Stimulated activated CD8-positive, alpha-beta memory T cell treated with anti-CD3 and anti-CD28 coated beads, Interleukin-4, amount 100 ng/mL, for 48 hours (primary cell): ENCODE measurements at regions not wholly inside any gene's neighbourhood (a gene's known extent, or its start where the extent isn't known, plus 50 kb on each side); places are given as distances from the start of the nearest gene placed in this dataset.

ENCODE experiments used
- DNase-seq: peaks from one replicate; pipeline ENCODE4 v3.0.0-alpha.2; 2020

GRCh38 chr3:18295171-18295920 lies 129.8 kb downstream of the SATB1 start:
- DNase-seq = peak; percentile 60

DNA sequence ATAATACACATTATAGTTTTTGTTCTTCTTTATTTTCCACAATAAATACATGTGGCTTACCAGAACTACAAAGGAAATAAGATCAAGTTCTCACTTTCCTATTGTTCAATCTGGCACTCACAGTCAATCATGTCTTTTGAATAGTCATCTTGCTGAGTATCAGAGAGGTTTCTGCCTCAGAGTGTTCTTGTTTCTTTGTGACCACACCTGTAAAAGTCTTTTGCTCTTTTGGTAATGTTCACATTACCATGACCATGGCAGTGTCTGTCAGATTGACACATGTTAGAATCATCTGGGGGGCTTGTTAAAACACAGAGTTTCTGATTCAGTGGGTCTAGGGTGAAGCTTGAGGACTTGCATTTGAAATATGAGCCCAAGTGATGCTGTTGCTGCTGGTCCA lies 135.0 kb downstream of the SATB1 start:
- DNase-seq = no peak

DNA sequence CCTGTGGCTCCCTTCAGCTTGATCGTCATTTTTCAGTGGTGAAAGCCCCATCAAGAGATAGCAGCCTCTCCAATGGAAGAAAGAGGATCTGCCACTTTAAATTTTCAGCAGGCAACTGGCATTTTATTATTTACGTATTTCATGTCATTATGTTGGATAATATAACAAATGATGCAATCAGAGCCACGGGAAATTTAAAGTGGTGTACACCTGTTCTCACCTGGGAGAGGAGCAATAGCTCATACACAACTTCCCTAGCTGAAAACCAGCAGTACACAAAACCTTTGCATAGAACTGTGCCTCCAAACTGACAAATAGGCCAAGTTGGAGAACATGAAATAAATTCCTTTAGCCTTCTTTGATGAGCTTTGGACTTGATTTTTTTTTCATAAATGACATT lies 136.9 kb downstream of the SATB1 start:
- no peak for DNase-seq

- no peak for DNase-seq
Measured at GRCh38 chr3:18284716-18285115, 140.4 kb downstream of the SATB1 start.

DNA sequence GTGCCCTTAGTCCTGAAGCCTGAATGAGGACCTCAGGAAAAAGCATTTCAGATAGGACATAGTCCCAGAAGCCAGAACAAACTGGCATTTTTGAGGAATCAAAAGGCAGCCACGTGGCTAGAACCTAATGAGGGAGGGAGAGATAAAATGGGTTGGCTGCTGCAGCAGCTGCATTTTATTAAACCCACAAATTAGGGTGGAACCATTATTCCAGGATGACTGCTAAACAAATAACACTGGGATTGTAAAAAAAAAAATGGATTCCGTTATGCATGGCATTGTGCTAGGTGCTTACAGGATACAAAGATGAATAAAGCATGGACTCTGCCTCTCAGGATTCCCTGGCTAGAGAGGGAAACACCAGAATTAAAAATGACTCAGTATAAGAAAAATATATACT lies 141.5 kb downstream of the SATB1 start:
- no peak for DNase-seq

DNA sequence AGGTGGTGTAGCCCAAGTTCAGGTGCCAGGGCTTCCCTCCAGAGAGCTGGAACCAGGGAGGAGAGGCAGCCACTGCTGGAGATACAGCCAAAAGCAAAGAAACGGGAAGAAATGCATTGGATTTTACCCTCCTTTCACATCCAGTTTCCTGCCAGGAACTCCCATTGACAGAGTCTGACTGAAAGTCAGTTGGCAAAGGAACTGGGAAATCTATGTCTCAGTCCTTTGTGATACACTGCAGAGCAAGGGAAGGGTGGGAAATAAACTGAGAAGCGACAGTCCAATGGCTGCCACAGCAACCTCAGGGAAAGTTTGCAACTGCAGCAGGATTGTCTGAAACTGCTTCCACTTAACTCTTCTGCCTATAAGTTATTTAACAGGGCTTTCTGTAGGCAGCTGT lies 142.6 kb downstream of the SATB1 start:
- no peak for DNase-seq

DNA sequence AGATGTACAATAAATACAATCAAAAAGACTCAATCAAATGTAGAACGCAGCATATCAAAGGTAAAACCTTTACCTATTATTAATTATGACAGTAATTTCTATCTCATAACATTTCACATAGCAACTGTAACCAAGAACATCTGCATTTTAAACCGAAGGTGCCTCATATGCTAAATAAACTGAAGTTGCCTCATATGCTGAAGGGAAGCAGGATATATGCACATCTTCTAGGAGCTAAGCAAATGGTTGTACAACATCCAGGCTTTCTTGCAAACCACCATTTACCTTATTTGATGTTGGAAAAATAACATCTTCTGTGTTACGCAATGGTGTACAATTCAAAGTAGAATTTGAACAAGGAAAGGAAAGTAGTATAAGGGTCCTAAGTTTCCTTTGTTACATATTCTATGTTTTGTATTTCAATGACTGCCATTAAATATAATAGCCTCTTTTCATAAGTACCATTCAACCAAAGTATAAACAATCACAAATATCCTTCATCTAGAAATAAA lies 145.9 kb downstream of the SATB1 start:
- DNase-seq = no peak

GRCh38 chr3:18264853-18265252 lies 160.3 kb downstream of the SATB1 start:
- DNase-seq = no peak

- DNase-seq = no peak
Measured at GRCh38 chr3:18264361-18264760, 160.8 kb downstream of the SATB1 start.

GRCh38 chr3:18258492-18258891 lies 166.6 kb downstream of the SATB1 start:
- no peak for DNase-seq

DNA sequence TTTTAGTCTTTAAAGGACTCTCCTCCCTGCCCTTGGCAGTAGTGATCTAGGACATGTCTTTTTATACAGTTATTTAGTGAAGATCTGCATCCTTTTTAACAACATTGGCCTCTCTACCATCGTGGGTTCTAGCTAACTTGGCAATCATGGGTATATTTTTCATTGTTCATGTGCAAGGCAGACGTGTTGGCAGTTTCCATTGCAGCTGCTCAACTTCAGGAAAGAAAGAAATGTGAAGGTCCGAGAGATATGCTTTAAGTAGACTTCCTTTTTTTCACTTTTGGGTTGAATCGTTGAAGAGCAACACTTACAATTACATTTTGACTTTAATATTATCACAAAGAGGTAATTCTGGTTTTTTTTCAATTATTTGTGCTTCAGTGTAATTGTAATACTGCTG lies 172.6 kb downstream of the SATB1 start:
- no peak for DNase-seq

- DNase-seq = no peak
Measured at GRCh38 chr3:18250991-18251390, 174.1 kb downstream of the SATB1 start.

- no peak for DNase-seq
Measured at GRCh38 chr3:18249126-18249525, 176.0 kb downstream of the SATB1 start.

DNA sequence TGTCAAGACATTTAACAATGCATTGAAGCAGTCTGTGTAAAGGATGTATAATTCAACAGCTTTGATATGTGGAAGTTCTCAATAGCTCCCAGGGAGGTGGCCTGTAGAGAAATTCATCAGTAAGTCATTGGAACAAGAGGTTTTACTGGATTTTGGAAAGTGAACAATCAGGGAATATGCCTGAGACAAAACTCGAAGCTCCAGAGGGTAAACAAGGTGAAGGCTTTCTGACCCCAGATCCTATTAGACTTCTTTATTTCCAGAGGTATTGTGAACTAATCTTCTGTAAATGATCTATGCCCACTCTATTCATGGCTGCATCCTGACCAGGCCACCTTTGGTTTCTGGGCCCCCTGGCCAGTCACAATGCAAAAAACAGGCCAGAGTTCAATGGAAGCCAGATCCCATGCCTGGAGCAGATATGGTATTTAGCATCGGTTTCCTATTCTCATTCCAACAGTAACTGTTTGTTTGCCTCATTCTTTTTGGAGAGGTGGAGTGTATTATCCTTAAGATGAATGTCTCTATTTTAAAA lies 177.3 kb downstream of the SATB1 start:
- no peak for DNase-seq

- DNase-seq = no peak
Measured at GRCh38 chr3:18247139-18247695, 177.9 kb downstream of the SATB1 start.

DNA sequence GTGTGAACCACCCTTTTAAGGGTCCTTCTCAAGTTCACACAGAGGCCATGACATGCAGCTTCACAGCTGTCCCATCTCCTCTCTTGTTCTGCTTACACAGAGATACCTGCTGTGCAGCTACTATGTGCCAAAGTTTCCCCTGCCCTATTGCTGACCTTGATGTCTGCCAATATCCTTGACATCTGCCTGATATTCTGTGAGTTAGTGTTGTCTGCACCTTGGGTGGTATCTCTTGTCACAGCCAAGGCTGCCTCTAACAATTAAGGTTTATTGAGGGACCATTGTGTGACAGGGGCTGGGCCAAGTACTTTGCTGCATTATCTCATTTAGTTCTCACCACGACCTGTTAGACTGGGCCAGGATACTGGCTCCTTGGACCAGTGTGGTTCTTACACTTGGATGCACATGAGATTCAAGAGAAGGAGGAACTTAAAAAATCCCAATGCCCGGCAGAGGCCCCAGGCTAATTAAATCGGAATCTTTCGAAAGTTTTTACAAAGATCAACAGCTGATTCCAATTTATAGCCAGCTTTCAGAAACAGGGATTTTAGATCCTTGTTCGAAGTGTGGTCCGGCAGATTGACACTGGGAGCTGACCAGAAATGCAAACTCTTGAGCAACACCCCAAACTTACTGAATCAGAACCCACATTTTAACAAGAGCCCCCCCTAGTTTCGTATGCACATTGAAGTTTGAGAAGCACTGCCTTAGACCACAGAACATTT lies 178.6 kb downstream of the SATB1 start:
- DNase-seq = no peak

- no peak for DNase-seq
Measured at GRCh38 chr3:18245721-18246120, 179.4 kb downstream of the SATB1 start.

DNA sequence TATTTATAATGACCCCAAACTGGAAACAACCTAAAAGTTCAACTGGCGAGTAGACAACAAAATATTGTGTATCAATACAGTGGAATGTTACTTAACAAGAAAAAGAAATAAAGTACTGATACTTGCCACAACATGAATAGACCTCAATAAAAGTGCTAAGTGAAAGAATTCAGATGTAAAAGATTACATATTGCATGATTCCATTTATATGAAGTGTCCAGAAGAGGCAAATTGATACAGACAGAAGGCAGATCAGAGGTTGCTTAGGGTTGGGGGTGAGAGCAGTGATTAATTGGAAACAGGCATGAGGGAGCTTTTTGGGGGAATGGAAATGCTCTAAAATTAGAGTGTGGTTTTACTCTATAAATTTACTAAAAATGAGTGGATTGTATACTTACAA lies 183.3 kb downstream of the SATB1 start:
- DNase-seq = no peak

GRCh38 chr3:18239674-18240073 lies 185.5 kb downstream of the SATB1 start:
- no peak for DNase-seq

DNA sequence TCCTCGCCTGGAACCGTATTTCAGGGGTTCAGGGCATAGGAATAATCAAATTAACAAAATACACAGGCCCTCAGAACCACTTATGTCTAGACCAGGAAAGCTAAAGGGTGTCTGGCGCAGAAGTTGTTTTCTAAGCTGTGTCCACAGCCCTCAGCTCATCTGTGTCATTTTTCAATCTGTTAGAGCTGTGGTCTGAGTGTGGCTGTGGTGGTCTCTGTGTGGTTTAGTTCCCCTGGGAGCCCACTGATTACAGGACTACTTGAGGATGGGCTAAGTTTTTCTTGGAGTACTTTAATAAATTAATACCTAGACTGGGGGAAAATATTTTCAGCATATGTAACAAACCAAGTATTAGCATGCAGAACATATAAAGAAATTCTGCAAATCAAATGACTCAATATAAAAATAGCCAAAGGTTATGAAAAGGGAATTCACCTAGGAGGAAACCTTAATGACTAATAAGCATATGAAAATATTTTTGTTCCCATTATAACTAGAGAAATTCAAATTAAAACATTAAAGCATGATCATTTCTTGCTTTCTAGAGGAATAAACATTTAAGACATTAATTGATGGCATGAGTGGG lies 186.3 kb downstream of the SATB1 start:
- DNase-seq = no peak

- DNase-seq = no peak
Measured at GRCh38 chr3:18238332-18238731, 186.8 kb downstream of the SATB1 start.

- no peak for DNase-seq
Measured at GRCh38 chr3:18237251-18238005, 187.7 kb downstream of the SATB1 start.

DNA sequence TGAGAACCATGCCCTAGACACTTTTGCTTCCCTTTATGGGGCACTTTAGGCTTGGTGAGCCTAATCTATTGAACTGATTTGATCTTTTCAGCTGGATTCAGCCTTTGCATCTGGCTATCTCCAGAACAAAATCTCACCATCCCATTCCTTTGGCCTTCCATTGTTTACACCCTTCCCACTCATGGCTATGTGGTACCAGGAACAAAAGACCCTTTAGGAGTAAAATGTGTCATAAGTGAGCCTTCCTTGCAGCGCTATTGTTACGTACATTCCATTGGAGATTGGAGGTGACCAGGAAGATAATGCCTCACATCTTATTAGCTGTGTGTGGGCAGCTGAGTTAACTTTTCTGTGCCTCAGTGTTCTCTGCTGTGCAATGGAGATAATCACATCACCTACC lies 188.4 kb downstream of the SATB1 start:
- DNase-seq = no peak
